Activated CD8-positive, alpha-beta memory T cell treated with anti-CD3 and anti-CD28 coated beads for 48 hours (primary cell): ENCODE measurements at regions not wholly inside any gene's neighbourhood (a gene's known extent, or its start where the extent isn't known, plus 50 kb on each side); places are given as distances from the start of the nearest gene placed in this dataset.
"Not testable (repeated sequence)": the region's sequence is repeated elsewhere in the genome, so short reads cannot be mapped to it uniquely, and the experiment has no call there.

Source experiments
- DNase-seq, 3 experiments: peaks; one replicate each; pipeline ENCODE4 v3.0.0-alpha.2; 2020; ENCODE audit warnings: low read depth in 2 of 3, low spot score in 2 of 3

DNA sequence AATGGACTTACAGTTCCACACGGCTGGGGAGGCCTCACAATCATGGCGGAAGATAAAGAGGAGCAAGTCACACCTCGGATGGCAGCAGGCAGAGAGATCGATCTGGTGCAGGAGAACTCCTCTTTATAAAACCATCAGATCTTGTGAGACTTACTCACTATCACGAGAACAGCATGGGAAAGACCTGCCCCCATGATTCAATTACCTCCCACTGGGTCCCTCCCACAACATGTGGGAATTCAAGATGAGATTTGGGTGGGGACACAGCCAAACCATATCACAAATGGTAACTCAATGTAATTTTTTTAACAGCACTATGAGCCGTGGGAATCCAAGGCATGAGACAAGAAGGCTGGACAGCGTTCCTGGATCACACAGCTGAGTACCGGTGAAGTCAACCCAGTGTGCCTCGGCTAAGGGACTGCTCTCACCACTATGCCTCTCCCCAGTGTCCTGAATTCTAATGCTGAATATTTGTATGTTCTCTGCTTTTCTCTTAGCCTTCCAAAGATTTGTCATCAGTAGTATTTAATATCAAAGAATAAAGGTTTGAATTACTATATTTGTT, 84.3 kb downstream of the IRS2 start:
- DNase-seq, result not testable (repeated sequence)

DNA sequence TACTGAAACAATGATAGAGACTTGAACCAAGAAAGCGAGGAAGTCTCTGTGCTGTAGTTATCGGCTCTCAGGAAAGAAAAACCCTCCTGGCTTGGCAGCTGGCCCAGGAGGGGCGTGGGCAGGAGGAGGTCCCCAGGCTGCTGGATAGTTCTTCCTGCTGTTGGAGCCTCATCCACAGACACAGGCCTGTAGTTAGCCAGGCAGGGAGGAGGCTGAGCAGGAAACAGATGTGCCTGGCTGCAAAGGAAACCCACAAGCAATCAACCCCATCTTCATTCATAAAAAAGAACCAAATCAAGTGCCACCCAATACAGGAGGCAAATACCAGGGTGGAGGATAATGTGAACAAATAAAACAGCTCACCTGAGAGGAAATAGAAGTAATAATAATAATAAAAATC, 86.2 kb downstream of the IRS2 start:
- no peak for DNase-seq

DNA sequence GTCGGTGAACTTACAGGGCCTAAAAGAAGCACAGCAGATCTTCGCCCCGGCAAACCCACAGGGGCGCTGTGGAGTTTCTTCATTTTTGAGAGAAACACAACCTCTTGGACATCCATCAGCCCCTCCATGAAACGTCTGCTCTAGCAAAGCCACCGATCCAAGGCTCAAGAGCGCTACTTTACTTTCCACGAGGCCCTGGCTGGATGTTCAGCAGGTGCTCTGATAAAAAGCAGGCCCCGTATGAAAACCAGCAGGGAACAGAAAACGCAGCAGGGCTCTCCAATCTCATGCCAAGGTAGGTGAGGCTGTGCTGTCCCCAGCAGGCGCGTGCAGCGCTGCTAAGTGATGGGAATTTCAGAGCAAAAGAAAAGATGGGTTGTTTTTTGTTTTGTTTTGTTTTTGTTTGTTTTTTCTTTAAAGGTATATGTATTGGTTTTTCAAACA, 86.7 kb downstream of the IRS2 start:
- no peak for DNase-seq

DNA sequence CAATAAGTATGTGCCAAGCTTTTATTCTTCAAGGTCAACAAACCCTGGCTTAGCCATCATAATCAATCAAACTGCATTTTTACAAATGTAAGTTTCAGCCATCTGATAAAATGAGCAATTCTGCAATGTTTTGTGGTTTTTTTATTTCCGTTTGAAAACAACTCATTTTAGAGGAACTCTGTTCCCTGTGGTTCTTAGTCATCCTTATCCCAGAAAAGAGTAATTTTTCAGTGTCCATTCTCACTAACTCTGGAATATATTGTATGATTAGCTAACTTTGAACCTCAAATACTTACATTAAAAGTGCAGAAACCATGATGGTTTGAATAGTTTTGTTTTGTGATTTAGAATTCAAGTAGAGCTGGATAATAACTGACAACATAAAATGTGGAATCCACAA, 87.6 kb downstream of the IRS2 start:
- no peak for DNase-seq

DNA sequence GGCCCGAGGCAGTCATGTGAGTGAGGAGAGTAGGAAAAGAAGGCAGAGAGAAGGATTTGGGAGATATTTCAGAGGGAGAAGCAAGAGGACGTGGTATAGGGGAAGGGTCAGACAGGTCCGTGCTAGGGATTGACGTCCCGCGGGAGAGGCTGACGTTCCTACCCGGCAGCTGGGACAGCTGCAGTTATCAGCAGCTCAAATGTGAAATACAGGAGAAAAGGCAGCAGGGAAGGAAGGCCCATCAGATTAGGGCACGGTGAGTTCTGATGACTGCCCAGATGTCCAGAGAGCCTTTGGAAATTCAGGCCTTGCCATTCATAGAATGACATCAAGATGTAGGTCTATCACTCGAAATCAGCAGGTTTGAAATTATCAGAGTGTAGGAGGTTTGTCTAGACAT, 88.4 kb downstream of the IRS2 start:
- DNase-seq, result no peak

DNA sequence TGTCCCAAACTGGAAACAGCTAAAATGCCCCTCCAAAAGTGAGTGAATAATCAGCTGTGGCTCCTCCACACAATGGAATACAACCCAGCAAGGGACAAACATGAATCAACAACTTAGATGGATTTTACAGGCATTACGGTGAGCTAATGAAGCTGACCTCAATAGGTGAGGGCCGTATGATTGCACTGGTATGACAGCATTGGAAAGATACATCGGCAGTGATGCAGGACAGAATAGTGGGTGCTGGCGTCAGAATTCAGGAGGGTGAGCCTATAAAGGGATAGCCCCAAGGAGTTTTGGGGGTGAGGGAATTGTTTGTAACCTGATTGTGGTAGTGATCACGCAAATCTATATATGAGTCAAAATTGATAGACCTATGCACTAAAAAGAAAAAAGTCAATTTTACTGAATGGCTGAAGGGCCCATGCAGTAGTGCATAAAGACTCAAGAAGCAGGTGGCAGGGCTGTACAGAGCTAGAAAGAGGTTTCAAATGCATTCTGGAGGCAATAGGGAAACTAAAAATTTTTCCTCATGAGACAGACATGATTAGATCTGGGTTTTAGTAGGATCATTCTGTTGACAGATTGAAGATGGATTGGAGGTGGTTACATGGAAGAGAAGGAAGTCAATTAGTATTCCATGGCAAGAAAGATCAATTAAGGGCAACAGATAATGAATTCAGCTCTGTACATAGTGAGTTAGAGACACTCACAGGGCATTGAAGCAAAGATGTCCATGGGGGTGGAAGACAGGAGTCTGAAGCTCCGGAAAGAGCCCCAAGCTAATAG, 90.8 kb downstream of the IRS2 start:
- no peak for DNase-seq

DNA sequence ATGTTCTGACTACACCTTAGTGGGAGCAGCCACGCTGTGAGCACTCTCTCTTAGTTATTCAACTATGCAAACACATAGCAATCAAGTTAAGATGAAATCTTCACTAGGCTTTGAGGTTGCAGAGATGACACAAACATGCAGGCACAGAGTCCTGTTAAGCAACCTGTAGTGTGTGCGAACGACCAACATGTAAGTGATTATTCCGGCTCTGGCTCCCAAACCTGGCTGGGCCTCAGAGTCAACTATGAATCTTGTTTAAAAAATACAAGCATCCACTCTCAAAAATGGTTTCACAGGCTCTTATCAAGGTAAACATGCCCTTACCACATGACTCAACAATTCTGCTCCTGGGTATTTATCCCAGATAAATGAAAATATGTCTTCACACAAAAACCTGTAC, 91.4 kb downstream of the IRS2 start:
- DNase-seq, result no peak

GRCh38 chr13:109693213-109693612, 93.2 kb downstream of the IRS2 start:
- DNase-seq, result no peak

- DNase-seq, result no peak
Measured at GRCh38 chr13:109691689-109692088, 94.7 kb downstream of the IRS2 start.

DNA sequence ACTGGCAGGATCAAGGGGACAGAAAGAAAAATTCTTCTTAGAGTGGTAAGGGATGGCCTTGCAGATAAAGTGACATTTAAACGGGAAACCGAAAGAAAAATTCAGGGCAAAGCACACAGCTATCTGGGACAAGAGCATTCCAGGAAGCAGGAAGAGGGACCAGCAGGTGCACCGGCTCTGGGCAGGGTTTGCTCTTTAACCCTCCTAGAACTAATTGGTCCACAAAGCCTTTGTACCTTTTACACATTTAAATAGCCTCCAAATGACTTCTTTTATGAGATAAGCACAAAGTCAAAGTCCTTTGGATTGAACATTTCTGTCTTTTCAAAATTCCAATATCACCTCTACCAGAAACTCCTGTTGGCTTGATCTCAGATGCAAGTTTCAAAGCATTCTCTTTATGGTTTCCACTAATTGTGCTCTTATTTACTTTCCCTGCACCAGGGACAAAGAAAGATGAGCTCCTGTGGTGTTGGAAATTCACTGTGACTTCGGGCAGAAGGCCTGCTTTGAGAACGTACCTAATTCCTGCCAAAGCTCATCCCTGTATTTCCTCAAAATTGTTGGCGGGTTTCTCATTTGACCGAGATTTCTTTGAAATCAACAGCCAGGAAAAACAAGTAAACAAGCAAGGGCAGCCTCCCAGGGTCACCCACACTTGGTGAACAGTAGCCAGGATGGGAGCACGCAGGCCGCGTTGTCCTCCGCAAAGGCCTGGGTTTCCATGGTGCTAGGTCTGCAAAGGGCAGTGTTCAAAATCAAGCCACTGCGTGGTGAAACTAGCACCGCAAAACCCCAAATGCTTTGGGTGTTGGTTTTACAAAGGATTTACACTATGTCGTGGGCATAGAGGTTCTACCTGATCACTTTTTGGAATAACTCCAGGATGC, 98.6 kb downstream of the IRS2 start:
- no peak for DNase-seq

- DNase-seq, result no peak
Measured at GRCh38 chr13:109685203-109685602, 101.2 kb downstream of the IRS2 start.

GRCh38 chr13:109684824-109685202, 101.6 kb downstream of the IRS2 start:
- no peak for DNase-seq

GRCh38 chr13:109684084-109684823, 102.1 kb downstream of the IRS2 start:
- DNase-seq, result no peak

- no peak for DNase-seq
Measured at GRCh38 chr13:109682534-109683244, 103.7 kb downstream of the IRS2 start.

DNA sequence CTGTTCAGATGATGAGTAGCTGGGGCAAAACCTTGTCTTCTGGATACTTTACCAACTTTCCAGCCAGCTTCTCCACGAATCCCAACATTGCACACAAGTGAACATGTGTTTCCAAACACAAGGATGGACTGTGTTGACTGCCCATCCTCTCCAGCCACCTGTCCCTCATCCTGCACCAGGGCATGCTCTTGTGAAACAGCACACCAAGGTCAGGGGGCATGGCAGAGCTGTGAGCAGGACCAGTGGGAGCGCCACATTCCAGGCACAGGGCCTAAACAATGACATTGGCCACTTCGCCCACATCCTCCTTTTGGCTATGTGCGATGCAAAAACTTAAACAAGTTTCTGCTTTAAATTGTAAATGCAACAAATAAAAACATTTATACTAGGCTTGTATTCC, 105.5 kb downstream of the IRS2 start:
- no peak for DNase-seq

- DNase-seq, result no peak
Measured at GRCh38 chr13:109680288-109680687, 106.1 kb downstream of the IRS2 start.

DNA sequence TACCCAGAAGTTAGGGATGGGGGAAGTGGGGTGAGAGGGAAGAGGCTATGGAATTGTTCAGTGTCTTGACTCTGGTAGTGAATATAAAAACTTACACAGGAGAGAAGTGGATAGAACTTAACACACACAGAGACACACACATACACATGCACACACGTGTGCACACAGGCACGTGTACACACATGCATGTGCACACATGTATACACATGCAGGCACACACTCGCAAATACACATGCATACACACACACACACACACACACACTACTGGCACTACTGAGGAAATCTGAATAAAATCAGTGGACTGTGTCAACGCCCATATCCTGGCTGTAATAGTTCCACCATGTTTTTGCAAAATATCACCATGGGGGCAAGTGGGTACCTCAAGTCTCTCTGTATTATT, 107.9 kb downstream of the IRS2 start:
- DNase-seq, result no peak

GRCh38 chr13:109677206-109677605, 109.2 kb downstream of the IRS2 start:
- DNase-seq, result no peak

GRCh38 chr13:109673477-109673876, 112.9 kb downstream of the IRS2 start:
- DNase-seq, result no peak

DNA sequence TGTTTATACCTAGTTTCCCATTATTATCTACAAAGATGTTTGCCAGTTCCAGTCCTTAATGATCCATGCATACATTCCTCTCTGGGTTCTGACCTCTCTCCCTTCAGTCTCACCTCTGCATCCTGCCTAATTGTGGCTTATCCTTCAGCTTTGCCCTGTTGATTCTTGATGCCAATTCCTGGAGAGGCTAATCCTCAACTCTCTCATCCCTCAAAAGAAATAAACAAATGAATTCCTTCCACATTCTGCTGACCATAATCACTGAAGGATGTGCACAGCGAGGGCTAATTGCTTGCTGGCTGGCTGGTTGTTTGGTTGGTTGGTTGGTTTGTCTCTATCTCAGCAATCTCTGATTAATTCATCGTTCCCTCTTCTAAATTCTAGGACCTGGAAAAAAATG, 113.8 kb downstream of the IRS2 start:
- no peak for DNase-seq

DNA sequence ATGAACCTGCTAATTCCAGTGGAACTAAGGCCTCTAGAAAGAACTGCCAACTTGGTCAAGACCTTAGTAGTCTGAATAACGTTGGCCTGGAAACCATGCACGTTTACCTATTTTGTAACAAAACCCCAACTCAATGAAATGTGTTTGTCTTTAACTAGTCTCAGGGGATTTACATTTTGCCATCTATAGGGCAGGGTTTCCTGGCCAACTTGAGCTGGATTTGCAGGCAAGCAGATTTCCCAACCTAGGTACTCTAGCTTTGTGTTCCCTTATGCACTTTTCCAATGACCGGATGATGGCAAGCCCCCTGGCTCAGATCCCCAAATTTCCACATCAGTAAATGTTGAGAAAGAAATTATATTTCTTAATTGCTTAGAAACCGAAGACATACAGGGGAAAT, 114.5 kb downstream of the IRS2 start:
- no peak for DNase-seq
